ENCODE measurements at regions not wholly inside any gene's neighbourhood (a gene's known extent, or its start where the extent isn't known, plus 50 kb on each side); places are given as distances from the start of the nearest gene placed in this dataset.

GRCh38 chr15:94177112-94177511 lies 54.2 kb upstream of the MCTP2 start:
- no peak overlapping the region for H3K4me3 ChIP-seq (ENCODE audit: low read depth, low read length)
- no peak for TF ChIP-seq CTCF (conservative IDR thresholded peaks at IDR 0.05; ENCODE audit: low read depth, low read length)
- DNase-seq (ENCODE audit: low read depth), result no peak

GRCh38 chr15:94175420-94175819 lies 55.9 kb upstream of the MCTP2 start:
- TF ChIP-seq CTCF (conservative IDR thresholded peaks at IDR 0.05; ENCODE audit: low read depth, low read length), result no peak
- H3K4me3 ChIP-seq (ENCODE audit: low read depth, low read length), result no peak overlapping the region
- no peak for DNase-seq (ENCODE audit: low read depth)

GRCh38 chr15:94174399-94174802 lies 57.0 kb upstream of the MCTP2 start:
- DNase-seq (ENCODE audit: low read depth), result no peak

GRCh38 chr15:94168250-94168649 lies 63.1 kb upstream of the MCTP2 start:
- no peak for DNase-seq (ENCODE audit: low read depth)
- no peak overlapping the region for H3K4me3 ChIP-seq (ENCODE audit: low read depth, low read length)
- TF ChIP-seq CTCF (conservative IDR thresholded peaks at IDR 0.05; ENCODE audit: low read depth, low read length), result no peak

More at GRCh38 chr15:94174399-94174802, 57.0 kb upstream of the MCTP2 start:
- no peak for TF ChIP-seq CTCF (conservative IDR thresholded peaks at IDR 0.05; ENCODE audit: low read depth, low read length)
- H3K4me3 ChIP-seq (ENCODE audit: low read depth, low read length), result no peak overlapping the region

GRCh38 chr15:94164971-94165370 lies 66.4 kb upstream of the MCTP2 start:
- DNase-seq (ENCODE audit: low read depth), result no peak
- H3K4me3 ChIP-seq (ENCODE audit: low read depth, low read length), result no peak overlapping the region
- TF ChIP-seq CTCF (conservative IDR thresholded peaks at IDR 0.05; ENCODE audit: low read depth, low read length), result no peak

GRCh38 chr15:94164202-94164807 lies 67.1 kb upstream of the MCTP2 start:
- H3K4me3 ChIP-seq (ENCODE audit: low read depth, low read length), result no peak overlapping the region
- peak; percentile 69 for TF ChIP-seq CTCF (conservative IDR thresholded peaks at IDR 0.05; ENCODE audit: low read depth, low read length)
- DNase-seq (ENCODE audit: low read depth), result peak; percentile 36

GRCh38 chr15:94162939-94163338 lies 68.4 kb upstream of the MCTP2 start:
- H3K4me3 ChIP-seq (ENCODE audit: low read depth, low read length), result no peak overlapping the region
- no peak for DNase-seq (ENCODE audit: low read depth)
- no peak for TF ChIP-seq CTCF (conservative IDR thresholded peaks at IDR 0.05; ENCODE audit: low read depth, low read length)

Measured in choroid plexus epithelial cell (primary cell).